PC-9 (cell line): ENCODE measurements at regions not wholly inside any gene's neighbourhood (a gene's known extent, or its start where the extent isn't known, plus 50 kb on each side); places are given as distances from the start of the nearest gene placed in this dataset.

ENCODE experiments used
- BruUV-seq: library from RNA; stranded (reverse); fragments of 400-500 nt; replicated peaks from 2 replicates; lab custom pipeline; 2021; lab: Mats Ljungman, UMichigan
- CTCF ChIA-PET: fragments of 300-600 bp; sonication (Branson Sonifier 250); formaldehyde crosslinking; loops from one replicate; lab custom pipeline; 2022; ENCODE audit warnings: antibody characterized with exemption; lab: Charles Lee
- POLR2A ChIA-PET: fragments of 300-600 bp; sonication (Branson Sonifier 250); formaldehyde crosslinking; loops from one replicate; lab custom pipeline; 2022; ENCODE audit warnings: antibody characterized with exemption; ENCODE audit not compliant: unreplicated experiment; lab: Charles Lee
- DNase-seq, 2 experiments: peaks; one replicate each; pipeline versions ENCODE4 v3.0.0 to v3.0.0-alpha.2; 2015 to 2022; ENCODE audit warnings: mixed read lengths in 1 of 2
- H2AFZ ChIP-seq: fragments of 200-600 bp; sonication (generic); 2 replicates; pipeline ENCODE4 v1.8.1; 2017; ENCODE audit warnings: antibody characterized with exemption
- H3F3A ChIP-seq: fragments of 200-600 bp; sonication (generic); 2 replicates; pipeline ENCODE4 v1.8.1; 2017; ENCODE audit warnings: antibody characterized with exemption, mild to moderate bottlenecking, low read depth; ENCODE audit not compliant: insufficient read depth
- H3K27ac ChIP-seq: fragments of 200-600 bp; sonication (generic); 2 replicates; pipeline ENCODE4 v1.6.1; 2016; ENCODE audit warnings: mixed run types
- H3K27me3 ChIP-seq: fragments of 200-600 bp; sonication (generic); 2 replicates; pipeline ENCODE4 v1.6.1; 2016; ENCODE audit warnings: low read depth, mixed run types; ENCODE audit not compliant: insufficient read depth
- H3K36me3 ChIP-seq: fragments of 200-600 bp; sonication (generic); 2 replicates; pipeline ENCODE4 v1.6.1; 2016; ENCODE audit warnings: low read depth, mixed run types
- H3K4me1 ChIP-seq: fragments of 200-600 bp; sonication (generic); replicated peaks from 2 replicates; pipeline ENCODE4 v1.6.1; 2016; ENCODE audit warnings: mixed run types; ENCODE audit not compliant: insufficient read depth
- H3K4me2 ChIP-seq: fragments of 200-600 bp; sonication (generic); 2 replicates; pipeline ENCODE4 v1.6.1; 2017; ENCODE audit warnings: mixed run types
- H3K4me3 ChIP-seq: fragments of 200-600 bp; sonication (generic); 2 replicates; pipeline ENCODE4 v1.6.1; 2016; ENCODE audit warnings: mixed run types
- H3K79me2 ChIP-seq: fragments of 200-600 bp; sonication (generic); 2 replicates; pipeline ENCODE4 v1.6.1; 2017; ENCODE audit warnings: low read depth, mixed run types
- H3K9me2 ChIP-seq: fragments of 200-600 bp; sonication (generic); 2 replicates; pipeline ENCODE4 v1.8.1; 2017; ENCODE audit warnings: mild to moderate bottlenecking; ENCODE audit not compliant: insufficient read depth
- H3K9me3 ChIP-seq: fragments of 200-600 bp; sonication (generic); 2 replicates; pipeline ENCODE4 v1.8.1; 2016; ENCODE audit warnings: low read depth; ENCODE audit not compliant: insufficient read depth
- H4K20me1 ChIP-seq: fragments of 200-600 bp; sonication (generic); 2 replicates; pipeline ENCODE4 v1.8.1; 2017; ENCODE audit not compliant: insufficient read depth
- EZH2 ChIP-seq: fragments of 200-600 bp; sonication (generic); IDR thresholded peaks from 2 replicates; pipeline ENCODE4 v1.8.0; 2017; ENCODE audit warnings: antibody characterized with exemption, low read depth
- intact Hi-C: fragments of 100-400 bp; cut with micrococcal nuclease; formaldehyde crosslinking; loops from one replicate; pipeline ENCODE4 v1.10.0; 2022; ENCODE audit not compliant: unreplicated experiment
- TF ChIP-seq, protein P1 (sequence below): fragments of 200-600 bp; sonication (generic); conservative IDR thresholded peaks from 2 replicates; pipeline ENCODE4 v1.6.1; 2017; ENCODE audit warnings: mixed run types, antibody characterized with exemption, mild to moderate bottlenecking, moderate library complexity

DNA sequence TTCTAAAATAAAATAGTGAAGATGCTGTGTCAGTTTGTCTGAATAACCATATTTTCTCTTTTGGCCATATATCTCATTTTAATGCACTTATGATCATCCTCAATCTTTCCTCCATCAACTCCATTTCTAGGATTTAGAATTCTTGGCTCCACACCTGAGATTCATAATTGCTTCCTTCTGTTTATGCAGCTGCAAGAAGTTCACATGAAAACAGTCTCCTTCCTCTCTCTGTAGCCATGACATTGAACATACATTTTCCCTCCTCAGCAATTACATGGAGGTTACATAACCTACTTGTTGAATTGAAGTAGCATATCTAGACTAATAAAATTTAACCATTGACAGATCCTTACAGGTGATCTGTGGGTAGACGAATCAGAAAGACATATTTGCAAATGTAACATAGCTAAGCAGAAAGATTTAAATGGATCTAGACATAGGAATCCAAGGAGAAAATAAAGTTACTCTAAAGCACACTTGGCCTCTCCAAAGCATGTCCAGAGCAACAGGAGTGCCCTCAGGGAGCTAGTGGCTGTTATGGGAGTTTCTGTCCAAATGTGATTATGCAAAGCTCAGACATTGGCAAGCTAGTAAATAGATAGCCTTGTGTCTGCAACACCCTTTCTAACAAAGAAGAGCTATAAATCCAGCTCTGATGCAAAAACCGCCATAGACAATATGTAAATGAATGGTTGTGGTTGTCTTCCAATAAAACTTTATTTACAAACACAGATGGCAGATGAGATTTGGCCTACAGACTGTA lies 119.9 kb upstream of the MPPED2 start:
- Histone ChIP-seq H2AFZ (no peak overlapping the region), H3K4me3 (no peak overlapping the region), H3K36me3 (no peaks in the 10 kb centered on the region), H3K4me1 (no peaks in the 10 kb centered on the region), H3K9me2 (no peaks in the 10 kb centered on the region), H3K9me3 (no peaks in the 10 kb centered on the region), H3K4me2 (no peak overlapping the region), H3F3A (no peaks in the 10 kb centered on the region), H3K27me3 (no peaks in the 10 kb centered on the region), H3K79me2 (no peaks in the 10 kb centered on the region), H4K20me1 (no peaks in the 10 kb centered on the region), H3K27ac (no peak overlapping the region)
- POLR2A ChIA-PET: no interaction called here
- no peak for DNase-seq
- TF ChIP-seq, protein P1, sequence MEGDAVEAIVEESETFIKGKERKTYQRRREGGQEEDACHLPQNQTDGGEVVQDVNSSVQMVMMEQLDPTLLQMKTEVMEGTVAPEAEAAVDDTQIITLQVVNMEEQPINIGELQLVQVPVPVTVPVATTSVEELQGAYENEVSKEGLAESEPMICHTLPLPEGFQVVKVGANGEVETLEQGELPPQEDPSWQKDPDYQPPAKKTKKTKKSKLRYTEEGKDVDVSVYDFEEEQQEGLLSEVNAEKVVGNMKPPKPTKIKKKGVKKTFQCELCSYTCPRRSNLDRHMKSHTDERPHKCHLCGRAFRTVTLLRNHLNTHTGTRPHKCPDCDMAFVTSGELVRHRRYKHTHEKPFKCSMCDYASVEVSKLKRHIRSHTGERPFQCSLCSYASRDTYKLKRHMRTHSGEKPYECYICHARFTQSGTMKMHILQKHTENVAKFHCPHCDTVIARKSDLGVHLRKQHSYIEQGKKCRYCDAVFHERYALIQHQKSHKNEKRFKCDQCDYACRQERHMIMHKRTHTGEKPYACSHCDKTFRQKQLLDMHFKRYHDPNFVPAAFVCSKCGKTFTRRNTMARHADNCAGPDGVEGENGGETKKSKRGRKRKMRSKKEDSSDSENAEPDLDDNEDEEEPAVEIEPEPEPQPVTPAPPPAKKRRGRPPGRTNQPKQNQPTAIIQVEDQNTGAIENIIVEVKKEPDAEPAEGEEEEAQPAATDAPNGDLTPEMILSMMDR: no peak
- TF ChIP-seq EZH2: no peak
- CTCF ChIA-PET: no interaction called here
- intact Hi-C loops: no loop called here
- BruUV-seq: no TSS peak

DNA sequence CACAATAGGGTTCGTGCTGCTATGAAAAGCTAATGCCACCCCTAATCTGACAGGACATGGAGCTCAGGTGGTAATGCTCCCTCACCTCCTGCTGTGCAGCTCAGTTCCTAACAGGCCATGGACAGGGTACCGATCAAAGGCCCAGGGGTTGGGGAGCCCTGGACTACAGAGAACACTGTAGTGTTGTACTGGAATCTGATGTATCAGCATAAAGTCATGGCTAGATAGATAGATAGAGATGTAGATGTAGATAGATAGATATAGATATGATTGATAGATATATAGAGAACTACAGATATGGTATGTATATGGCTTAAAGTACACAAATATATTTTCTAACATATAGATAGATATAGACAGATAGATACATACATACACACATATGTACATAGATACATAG lies 112.3 kb upstream of the MPPED2 start:
- Histone ChIP-seq H2AFZ (no peak overlapping the region), H3K4me1 (no peaks in the 10 kb centered on the region), H3F3A (no peaks in the 10 kb centered on the region), H3K36me3 (no peaks in the 10 kb centered on the region), H3K9me3 (no peaks in the 10 kb centered on the region), H3K4me2 (no peak overlapping the region), H3K27me3 (no peaks in the 10 kb centered on the region), H3K27ac (no peak overlapping the region), H3K9me2 (no peaks in the 10 kb centered on the region), H3K79me2 (no peaks in the 10 kb centered on the region), H3K4me3 (no peak overlapping the region), H4K20me1 (no peaks in the 10 kb centered on the region; the same call in 1 of the 2 replicates)
- BruUV-seq: no TSS peak
- TF ChIP-seq, protein P1: no peak
- no peak for TF ChIP-seq EZH2
- intact Hi-C loops: no loop called here
- POLR2A ChIA-PET: no interaction called here
- CTCF ChIA-PET: no interaction called here
- DNase-seq: no peak

DNA sequence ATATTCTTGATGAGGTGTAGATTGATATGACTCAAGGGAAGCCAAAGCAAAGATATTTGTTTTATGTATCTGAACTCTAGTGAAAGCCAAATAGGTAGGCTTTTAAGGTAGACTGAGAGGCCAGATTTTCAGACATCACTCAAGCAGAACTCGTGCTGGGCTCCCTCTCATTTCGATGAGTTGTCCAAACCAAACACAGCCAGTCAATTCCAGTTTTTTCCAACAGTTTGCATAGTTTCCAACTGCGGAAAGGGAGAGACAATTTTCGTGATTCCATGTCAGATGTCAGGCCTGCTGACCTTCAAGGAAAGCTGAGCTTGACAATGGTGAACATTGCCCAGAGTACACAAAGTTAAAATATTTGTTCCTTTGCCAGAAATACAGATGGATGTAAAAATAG lies 110.9 kb upstream of the MPPED2 start:
- no peaks in the 10 kb centered on the region for H3K36me3 ChIP-seq
- no peaks in the 10 kb centered on the region for H3F3A ChIP-seq
- no peak for DNase-seq
- BruUV-seq: no TSS peak
- intact Hi-C loops: no loop called here
- no peak overlapping the region for H3K4me2 ChIP-seq
- no peak overlapping the region for H3K4me3 ChIP-seq
- no peaks in the 10 kb centered on the region for H3K79me2 ChIP-seq
- no peak overlapping the region for H2AFZ ChIP-seq
- no peaks in the 10 kb centered on the region for H3K27me3 ChIP-seq
- POLR2A ChIA-PET: no interaction called here
- no peaks in the 10 kb centered on the region for H3K9me2 ChIP-seq
- no peaks in the 10 kb centered on the region for H3K9me3 ChIP-seq
- H3K27ac ChIP-seq: no peak overlapping the region
- no peaks in the 10 kb centered on the region for H3K4me1 ChIP-seq
- no peak for TF ChIP-seq EZH2
- TF ChIP-seq, protein P1: no peak
- no peaks in the 10 kb centered on the region; the same call in 1 of the 2 replicates for H4K20me1 ChIP-seq
- CTCF ChIA-PET: no interaction called here
